ENCODE measurements at regions not wholly inside any gene's neighbourhood (a gene's known extent, or its start where the extent isn't known, plus 50 kb on each side); places are given as distances from the start of the nearest gene placed in this dataset.

- TF ChIP-seq CTCF (IDR thresholded peaks at IDR 0.05; ENCODE audit: low read depth, low read length, poor library complexity, severe bottlenecking) (no peak), EZH2phosphoT487 (IDR thresholded peaks at IDR 0.05; ENCODE audit: borderline replicate concordance, low read length) (no peak)
Measured at GRCh38 chr22:48212727-48213126, 1450.3 kb downstream of the TBC1D22A start.
